Gastroesophageal sphincter (tissue), 4 donors: ENCODE measurements at regions not wholly inside any gene's neighbourhood (a gene's known extent, or its start where the extent isn't known, plus 50 kb on each side); places are given as distances from the start of the nearest gene placed in this dataset.

Experiments
- ATAC-seq: fragments of 150-250 bp; one replicate; pipeline ENCODE4 v1.9.1; 2016; ENCODE audit warnings: mild to moderate bottlenecking, moderate library complexity
- H3K27ac ChIP-seq, 4 donors: fragments of 200-600 bp; sonication (generic) in 3 of 4; 1 replicate in 3 of 4; 2 replicates in 1 of 4; pipeline ENCODE4 v1.5.1; 2016 to 2019
- H3K27me3 ChIP-seq: fragments of 200-600 bp; sonication (generic); one replicate; pipeline ENCODE4 v1.5.1; 2019
- H3K36me3 ChIP-seq, 2 donors: fragments of 200-600 bp; sonication (generic); one replicate each; pipeline ENCODE4 v1.5.1; 2019; ENCODE audit warnings: control low read depth in 1 of 2
- H3K4me1 ChIP-seq, 3 donors: fragments of 200-600 bp; sonication (generic); 1 replicate in 2 of 3; 2 replicates in 1 of 3; pipeline ENCODE4 v1.5.1; 2016 to 2019; ENCODE audit warnings: control low read depth in 2 of 3
- H3K4me3 ChIP-seq, 2 donors: fragments of 200-600 bp; sonication (generic); one replicate each; pipeline ENCODE4 v1.5.1; 2019; ENCODE audit warnings: mild to moderate bottlenecking in 1 of 2, moderate library complexity in 1 of 2
- H3K9me3 ChIP-seq, 3 donors: fragments of 200-600 bp; sonication (generic); one replicate each; pipeline ENCODE4 v1.5.1; 2017 to 2019; ENCODE audit warnings: control low read depth in 2 of 3
- CTCF ChIP-seq, 4 experiments: fragments of 200-600 bp in 2 of 4; fragments of 450-650 bp in 2 of 4; sonication (generic) in 1 of 4; IDR thresholded peaks; one replicate each; pipeline ENCODE4 v1.5.1; 2017 to 2019; ENCODE audit warnings: antibody characterized with exemption in 4 of 4, mild to moderate bottlenecking in 2 of 4, moderate library complexity in 2 of 4
- EP300 ChIP-seq: sonication (generic); formaldehyde crosslinking; IDR thresholded peaks from one replicate; pipeline ENCODE4 v1.6.1; 2017; ENCODE audit warnings: antibody characterized with exemption, mild to moderate bottlenecking
- POLR2A ChIP-seq, 2 donors: fragments of 450-650 bp; IDR thresholded peaks; one replicate each; pipeline ENCODE4 v1.6.1; 2017; ENCODE audit warnings: antibody characterized with exemption in 2 of 2, mild to moderate bottlenecking in 2 of 2, moderate library complexity in 1 of 2
- POLR2AphosphoS5 ChIP-seq: sonication (generic); formaldehyde crosslinking; IDR thresholded peaks from one replicate; pipeline ENCODE4 v1.6.1; 2017; ENCODE audit warnings: antibody characterized with exemption
- WGBS, 2 donors: methylation state at CpG; one replicate each; pipeline ENCODE4 v1.1.5; 2018; ENCODE audit warnings: low coverage in 1 of 2; 5-methylcytosine and 5-hydroxymethylcytosine counted together

- no peak for ATAC-seq
- H3K27ac ChIP-seq = no peak overlapping the region
- no peaks in the 10 kb centered on the region for H3K27me3 ChIP-seq
- TF ChIP-seq POLR2A (IDR thresholded peaks at IDR 0.05) (no peak), POLR2AphosphoS5 (no peak), CTCF (IDR thresholded peaks at IDR 0.05) (no peak), EP300 (no peak)
- 75 to 82% methylated on average over 1 of the region's 1 CpG for WGBS, 2 donors
- H3K36me3 ChIP-seq = no peaks in the 10 kb centered on the region
- no peaks in the 10 kb centered on the region for H3K9me3 ChIP-seq
- H3K4me3 ChIP-seq = no peak overlapping the region
- no peaks in the 10 kb centered on the region for H3K4me1 ChIP-seq
Observed at GRCh38 chr13:70407486-70407885, 299.2 kb upstream of the KLHL1 start.

GRCh38 chr13:70405266-70405665 lies 297.0 kb upstream of the KLHL1 start:
- Histone ChIP-seq H3K4me3 (no peak overlapping the region), H3K4me1 (no peaks in the 10 kb centered on the region), H3K36me3 (no peaks in the 10 kb centered on the region), H3K27me3 (no peaks in the 10 kb centered on the region), H3K27ac (no peak overlapping the region), H3K9me3 (no peaks in the 10 kb centered on the region)
- TF ChIP-seq EP300 (no peak), CTCF (IDR thresholded peaks at IDR 0.05) (no peak)
- 59 to 78% methylated on average over 4 of the region's 4 CpGs for WGBS, 2 donors
- ATAC-seq = no peak

GRCh38 chr13:70394031-70394548 lies 285.8 kb upstream of the KLHL1 start:
- Histone ChIP-seq H3K27me3 (no peaks in the 10 kb centered on the region), H3K4me3 (no peak overlapping the region), H3K9me3 (no peaks in the 10 kb centered on the region), H3K36me3 (no peaks in the 10 kb centered on the region), H3K4me1 (no peaks in the 10 kb centered on the region), H3K27ac (no peak overlapping the region)
- no peak for ATAC-seq
- TF ChIP-seq POLR2AphosphoS5 (no peak), POLR2A (IDR thresholded peaks at IDR 0.05) (no peak)

DNA sequence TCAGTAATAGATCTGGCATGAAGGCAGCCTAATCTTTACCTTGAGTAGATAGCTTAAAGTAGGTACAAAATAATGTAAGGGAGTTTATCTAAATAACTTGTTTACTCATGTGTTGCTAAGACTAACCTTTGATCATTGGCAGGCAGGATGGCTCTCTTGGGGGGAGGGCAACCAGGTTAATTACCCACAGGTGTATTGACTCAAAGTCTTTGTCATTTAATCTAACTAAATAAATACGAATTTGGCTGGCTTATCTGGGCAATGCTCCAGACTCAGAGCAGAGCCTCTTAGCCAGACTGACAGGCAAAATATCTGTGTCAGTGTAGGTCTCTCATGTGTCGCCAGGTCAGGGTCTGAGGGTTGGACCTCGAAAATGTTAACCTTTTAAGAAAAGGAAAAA lies 283.4 kb upstream of the KLHL1 start:
- 41 to 44% methylated on average over 3 of the region's 3 CpGs for WGBS, 2 donors
- TF ChIP-seq POLR2A (IDR thresholded peaks at IDR 0.05) (no peak), POLR2AphosphoS5 (no peak), CTCF (IDR thresholded peaks at IDR 0.05) (no peak), EP300 (no peak)
- no peak for ATAC-seq
- no peak overlapping the region for H3K4me3 ChIP-seq
- no peaks in the 10 kb centered on the region for H3K36me3 ChIP-seq
- no peak overlapping the region for H3K27ac ChIP-seq
- H3K27me3 ChIP-seq = no peaks in the 10 kb centered on the region
- H3K4me1 ChIP-seq = no peaks in the 10 kb centered on the region
- H3K9me3 ChIP-seq = no peaks in the 10 kb centered on the region

DNA sequence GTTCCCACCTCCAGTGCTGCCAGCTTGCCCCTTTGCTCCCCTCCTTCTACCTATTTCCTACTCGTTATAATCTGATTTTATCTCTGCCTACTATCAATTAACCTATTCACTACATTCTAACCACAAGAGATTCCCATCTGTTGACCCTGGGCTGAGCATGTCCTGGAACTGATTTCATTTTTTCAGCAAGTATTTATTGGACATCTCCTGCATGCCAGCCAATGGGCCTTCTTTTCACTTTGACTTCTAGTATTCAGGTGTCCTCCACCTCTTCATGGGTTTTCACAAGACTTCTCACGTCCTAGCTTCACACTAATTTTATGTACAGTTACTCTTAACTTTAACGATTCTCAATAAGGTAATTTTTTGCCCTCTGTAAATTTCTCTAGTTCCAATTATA lies 282.7 kb upstream of the KLHL1 start:
- Histone ChIP-seq H3K9me3 (no peaks in the 10 kb centered on the region), H3K27me3 (peaks cover 4% of the 10 kb centered on the region), H3K36me3 (no peaks in the 10 kb centered on the region), H3K4me1 (no peaks in the 10 kb centered on the region), H3K27ac (no peak overlapping the region), H3K4me3 (no peak overlapping the region)
- ATAC-seq = no peak
- no peak for TF ChIP-seq EP300
- no peak for TF ChIP-seq CTCF (IDR thresholded peaks at IDR 0.05)
- no peak for TF ChIP-seq POLR2A (IDR thresholded peaks at IDR 0.05)
- TF ChIP-seq POLR2AphosphoS5 = no peak
- 44 to 75% methylated on average over 1 to 3 of the region's 3 CpGs for WGBS, 2 donors
